Stomach (tissue), 4 donors: ENCODE measurements at regions not wholly inside any gene's neighbourhood (a gene's known extent, or its start where the extent isn't known, plus 50 kb on each side); places are given as distances from the start of the nearest gene placed in this dataset.

Source experiments
- CTCF ChIP-seq, 7 experiments: fragments of 450-650 bp in 4 of 7; fragments of 200-600 bp in 3 of 7; sonication (generic) in 3 of 7; IDR thresholded peaks; one replicate each; pipeline ENCODE4 v1.5.1; 2016 to 2019; ENCODE audit warnings: antibody characterized with exemption in 7 of 7, control low read depth in 2 of 7, mild to moderate bottlenecking in 1 of 7
- EP300 ChIP-seq: sonication (generic); formaldehyde crosslinking; IDR thresholded peaks from one replicate; pipeline ENCODE4 v1.6.1; 2017; ENCODE audit warnings: antibody characterized with exemption
- POLR2A ChIP-seq, 4 donors: fragments of 450-650 bp; IDR thresholded peaks; one replicate each; pipeline ENCODE4 v1.6.1; 2016; ENCODE audit warnings: antibody characterized with exemption in 4 of 4, control low read depth in 2 of 4, mild to moderate bottlenecking in 1 of 4, moderate library complexity in 1 of 4
- POLR2AphosphoS5 ChIP-seq, 3 donors: sonication (generic); formaldehyde crosslinking; IDR thresholded peaks; one replicate each; pipeline ENCODE4 v1.6.1; 2016; ENCODE audit warnings: antibody characterized with exemption in 3 of 3

GRCh38 chr3:109413049-109413448 is 75.7 kb upstream of the DPPA4 start:
- TF ChIP-seq CTCF (IDR thresholded peaks at IDR 0.05) = no peak
- no peak for TF ChIP-seq POLR2A (IDR thresholded peaks at IDR 0.05)
- no peak for TF ChIP-seq POLR2AphosphoS5 (IDR thresholded peaks at IDR 0.05)
- no peak for TF ChIP-seq EP300
